Stimulated activated effector memory CD8-positive, alpha-beta T cell treated with anti-CD3 and anti-CD28 coated beads, Interleukin-12 subunit alpha, Interleukin-12 subunit beta, amount 100 ng/mL, for 72 hours (primary cell): ENCODE measurements at regions not wholly inside any gene's neighbourhood (a gene's known extent, or its start where the extent isn't known, plus 50 kb on each side); places are given as distances from the start of the nearest gene placed in this dataset.

ENCODE experiments used
- ATAC-seq: fragments of 150-1000 bp; cut with Tn5 transposase; 2 replicates; pipeline ENCODE4 v1.10.0; 2021
- DNase-seq, 2 donors: peaks; one replicate each; pipeline ENCODE4 v3.0.0; 2021 to 2022; ENCODE audit warnings: low spot score in 2 of 2
- H3K27ac Mint-ChIP-seq: one replicate; pipeline ENCODE4 v1.8.0; 2022; ENCODE audit warnings: mild to moderate bottlenecking, mixed read lengths
- H3K36me3 Mint-ChIP-seq: one replicate; pipeline ENCODE4 v1.8.0; 2022; ENCODE audit warnings: mild to moderate bottlenecking, mixed read lengths
- H3K4me1 Mint-ChIP-seq: one replicate; pipeline ENCODE4 v1.8.0; 2022; ENCODE audit warnings: mixed read lengths
- H3K4me3 Mint-ChIP-seq: one replicate; pipeline ENCODE4 v1.8.0; 2022; ENCODE audit warnings: mild to moderate bottlenecking, mixed read lengths
- H3K9me3 Mint-ChIP-seq: one replicate; pipeline ENCODE4 v1.8.0; 2022; ENCODE audit warnings: mixed read lengths

- Mint-ChIP-seq H3K36me3 (no peaks in the 10 kb centered on the region), H3K9me3 (peaks cover 11% of the 10 kb centered on the region), H3K4me1 (no peaks in the 10 kb centered on the region), H3K4me3 (no peak overlapping the region), H3K27ac (no peak overlapping the region)
- no peak for DNase-seq
- peak; percentile 34 for ATAC-seq
These were observed 615.7 kb upstream of the MEF2C start for GRCh38 chr5:89498699-89499098.

GRCh38 chr5:89493414-89493813, 610.4 kb upstream of the MEF2C start:
- ATAC-seq (no peak), DNase-seq (no peak)
- Mint-ChIP-seq H3K9me3 (peaks cover 8% of the 10 kb centered on the region), H3K27ac (no peak overlapping the region), H3K36me3 (no peaks in the 10 kb centered on the region), H3K4me1 (no peaks in the 10 kb centered on the region), H3K4me3 (no peak overlapping the region)

GRCh38 chr5:89484962-89485361, 602.0 kb upstream of the MEF2C start:
- no peak for ATAC-seq
- H3K27ac Mint-ChIP-seq: no peak overlapping the region
- DNase-seq: no peak
- no peak overlapping the region for H3K4me3 Mint-ChIP-seq
- no peaks in the 10 kb centered on the region for H3K36me3 Mint-ChIP-seq
- H3K4me1 Mint-ChIP-seq: no peaks in the 10 kb centered on the region
- H3K9me3 Mint-ChIP-seq: peaks cover 4% of the 10 kb centered on the region

GRCh38 chr5:89480406-89481007, 597.5 kb upstream of the MEF2C start:
- Mint-ChIP-seq H3K4me1 (no peaks in the 10 kb centered on the region), H3K27ac (no peak overlapping the region), H3K4me3 (no peak overlapping the region), H3K9me3 (peaks cover 8% of the 10 kb centered on the region), H3K36me3 (no peaks in the 10 kb centered on the region)
- DNase-seq: no peak
- ATAC-seq: no peak

GRCh38 chr5:89478851-89479250, 595.9 kb upstream of the MEF2C start:
- DNase-seq (no peak), ATAC-seq (no peak)
- Mint-ChIP-seq H3K36me3 (no peaks in the 10 kb centered on the region), H3K4me1 (no peaks in the 10 kb centered on the region), H3K4me3 (no peak overlapping the region), H3K27ac (no peak overlapping the region), H3K9me3 (peaks cover 8% of the 10 kb centered on the region)

- no peaks in the 10 kb centered on the region for H3K36me3 Mint-ChIP-seq
- no peak for DNase-seq
- no peaks in the 10 kb centered on the region for H3K4me1 Mint-ChIP-seq
- no peak overlapping the region for H3K4me3 Mint-ChIP-seq
- no peak overlapping the region for H3K27ac Mint-ChIP-seq
- no peak for ATAC-seq
- peaks cover 8% of the 10 kb centered on the region for H3K9me3 Mint-ChIP-seq
These were observed 590.2 kb upstream of the MEF2C start for GRCh38 chr5:89473196-89473595.

GRCh38 chr5:89471541-89471940, 588.6 kb upstream of the MEF2C start:
- Mint-ChIP-seq H3K4me1 (no peaks in the 10 kb centered on the region), H3K4me3 (no peak overlapping the region), H3K36me3 (no peaks in the 10 kb centered on the region), H3K27ac (no peak overlapping the region), H3K9me3 (peaks cover 8% of the 10 kb centered on the region)
- ATAC-seq (no peak), DNase-seq (no peak)

- H3K36me3 Mint-ChIP-seq: no peaks in the 10 kb centered on the region
- DNase-seq (no peak), ATAC-seq (no peak)
- no peak overlapping the region for H3K27ac Mint-ChIP-seq
- peaks cover 6% of the 10 kb centered on the region for H3K9me3 Mint-ChIP-seq
- H3K4me3 Mint-ChIP-seq: no peak overlapping the region
- no peaks in the 10 kb centered on the region for H3K4me1 Mint-ChIP-seq
These were observed 588.1 kb upstream of the MEF2C start for GRCh38 chr5:89471115-89471514.

GRCh38 chr5:89470658-89471057, 587.7 kb upstream of the MEF2C start:
- DNase-seq: no peak
- no peak for ATAC-seq
- Mint-ChIP-seq H3K4me1 (no peaks in the 10 kb centered on the region), H3K27ac (no peak overlapping the region), H3K36me3 (no peaks in the 10 kb centered on the region), H3K9me3 (peaks cover 4% of the 10 kb centered on the region), H3K4me3 (no peak overlapping the region)

GRCh38 chr5:89458332-89458656, 575.3 kb upstream of the MEF2C start:
- DNase-seq (no peak), ATAC-seq (no peak)
- Mint-ChIP-seq H3K27ac (no peak overlapping the region), H3K36me3 (no peaks in the 10 kb centered on the region), H3K9me3 (peaks cover 21% of the 10 kb centered on the region), H3K4me1 (no peaks in the 10 kb centered on the region), H3K4me3 (no peak overlapping the region)

- ATAC-seq: no peak
- H3K27ac Mint-ChIP-seq: no peak overlapping the region
These were observed 574.7 kb upstream of the MEF2C start for GRCh38 chr5:89457411-89458331.

GRCh38 chr5:89452081-89452480, 569.1 kb upstream of the MEF2C start:
- Mint-ChIP-seq H3K9me3 (peaks cover 15% of the 10 kb centered on the region), H3K4me3 (no peak overlapping the region), H3K36me3 (no peaks in the 10 kb centered on the region), H3K4me1 (no peaks in the 10 kb centered on the region), H3K27ac (no peak overlapping the region)
- DNase-seq: no peak
- no peak for ATAC-seq

More at GRCh38 chr5:89457411-89458331, 574.7 kb upstream of the MEF2C start:
- peaks cover 20% of the 10 kb centered on the region for H3K9me3 Mint-ChIP-seq
- no peak for DNase-seq
- H3K4me1 Mint-ChIP-seq: no peaks in the 10 kb centered on the region
- no peaks in the 10 kb centered on the region for H3K36me3 Mint-ChIP-seq
- H3K4me3 Mint-ChIP-seq: no peak overlapping the region

- no peak for ATAC-seq
- Mint-ChIP-seq H3K4me3 (no peak overlapping the region), H3K27ac (no peak overlapping the region), H3K36me3 (no peaks in the 10 kb centered on the region), H3K4me1 (no peaks in the 10 kb centered on the region), H3K9me3 (peaks cover 15% of the 10 kb centered on the region)
- DNase-seq: no peak
These were observed 568.3 kb upstream of the MEF2C start for GRCh38 chr5:89451263-89451662.

- Mint-ChIP-seq H3K27ac (no peak overlapping the region), H3K4me1 (no peaks in the 10 kb centered on the region), H3K9me3 (peaks cover 14% of the 10 kb centered on the region), H3K4me3 (no peak overlapping the region), H3K36me3 (no peaks in the 10 kb centered on the region)
- ATAC-seq (no peak), DNase-seq (no peak)
These were observed 567.2 kb upstream of the MEF2C start for GRCh38 chr5:89450149-89450538.

- Mint-ChIP-seq H3K27ac (no peak overlapping the region), H3K4me3 (no peak overlapping the region), H3K36me3 (no peaks in the 10 kb centered on the region), H3K9me3 (peaks cover 8% of the 10 kb centered on the region), H3K4me1 (no peaks in the 10 kb centered on the region)
- DNase-seq: no peak
- ATAC-seq: no peak
These were observed 566.6 kb upstream of the MEF2C start for GRCh38 chr5:89449392-89450148.

GRCh38 chr5:89447027-89447426, 564.0 kb upstream of the MEF2C start:
- no peaks in the 10 kb centered on the region for H3K4me1 Mint-ChIP-seq
- H3K36me3 Mint-ChIP-seq: no peaks in the 10 kb centered on the region
- H3K9me3 Mint-ChIP-seq: peaks cover 2% of the 10 kb centered on the region
- H3K4me3 Mint-ChIP-seq: no peak overlapping the region
- no peak for DNase-seq
- ATAC-seq: no peak
- H3K27ac Mint-ChIP-seq: no peak overlapping the region
